ENCODE measurements at regions not wholly inside any gene's neighbourhood (a gene's known extent, or its start where the extent isn't known, plus 50 kb on each side); places are given as distances from the start of the nearest gene placed in this dataset.

- Histone ChIP-seq H4K20me1 (ENCODE audit: insufficient read depth, low read length, poor library complexity, severe bottlenecking) (no peaks in the 10 kb centered on the region), H3F3A (ENCODE audit: low read depth) (no peaks in the 10 kb centered on the region), H3K36me3 (ENCODE audit: insufficient read depth, low read length) (no peaks in the 10 kb centered on the region), H3K27me3 (ENCODE audit: insufficient read depth, low read length, poor library complexity, severe bottlenecking) (no peaks in the 10 kb centered on the region), H3K4me2 (ENCODE audit: low read depth, low read length, poor library complexity, severe bottlenecking) (no peak overlapping the region), H3K79me2 (ENCODE audit: insufficient read depth, low read length) (no peaks in the 10 kb centered on the region), H2AFZ (ENCODE audit: low read length) (no peak overlapping the region), H3K4me1 (ENCODE audit: insufficient read depth, low read length, poor library complexity, severe bottlenecking) (peaks cover 5% of the 10 kb centered on the region), H3K4me3 (ENCODE audit: low read length, poor library complexity, severe bottlenecking) (no peak overlapping the region), H3K9me2 (replicated peaks; ENCODE audit: low read depth, low read length) (no peaks in the 10 kb centered on the region), H3K9ac (ENCODE audit: low read depth, low read length, poor library complexity, severe bottlenecking) (no peak overlapping the region), H3K9me3 (ENCODE audit: insufficient read depth, low read depth, low read length) (peaks cover 6% of the 10 kb centered on the region; the same call in 1 of the 2 replicates)
- TF ChIP-seq, protein P1, sequence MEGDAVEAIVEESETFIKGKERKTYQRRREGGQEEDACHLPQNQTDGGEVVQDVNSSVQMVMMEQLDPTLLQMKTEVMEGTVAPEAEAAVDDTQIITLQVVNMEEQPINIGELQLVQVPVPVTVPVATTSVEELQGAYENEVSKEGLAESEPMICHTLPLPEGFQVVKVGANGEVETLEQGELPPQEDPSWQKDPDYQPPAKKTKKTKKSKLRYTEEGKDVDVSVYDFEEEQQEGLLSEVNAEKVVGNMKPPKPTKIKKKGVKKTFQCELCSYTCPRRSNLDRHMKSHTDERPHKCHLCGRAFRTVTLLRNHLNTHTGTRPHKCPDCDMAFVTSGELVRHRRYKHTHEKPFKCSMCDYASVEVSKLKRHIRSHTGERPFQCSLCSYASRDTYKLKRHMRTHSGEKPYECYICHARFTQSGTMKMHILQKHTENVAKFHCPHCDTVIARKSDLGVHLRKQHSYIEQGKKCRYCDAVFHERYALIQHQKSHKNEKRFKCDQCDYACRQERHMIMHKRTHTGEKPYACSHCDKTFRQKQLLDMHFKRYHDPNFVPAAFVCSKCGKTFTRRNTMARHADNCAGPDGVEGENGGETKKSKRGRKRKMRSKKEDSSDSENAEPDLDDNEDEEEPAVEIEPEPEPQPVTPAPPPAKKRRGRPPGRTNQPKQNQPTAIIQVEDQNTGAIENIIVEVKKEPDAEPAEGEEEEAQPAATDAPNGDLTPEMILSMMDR (conservative IDR thresholded peaks at IDR 0.05; ENCODE audit: low read length): no peak
- no peak for TF ChIP-seq EZH2phosphoT487 (IDR thresholded peaks at IDR 0.05; ENCODE audit: borderline replicate concordance)
Measured at GRCh38 chr2:150126839-150127238, 360.6 kb downstream of the RND3 start.

DNA sequence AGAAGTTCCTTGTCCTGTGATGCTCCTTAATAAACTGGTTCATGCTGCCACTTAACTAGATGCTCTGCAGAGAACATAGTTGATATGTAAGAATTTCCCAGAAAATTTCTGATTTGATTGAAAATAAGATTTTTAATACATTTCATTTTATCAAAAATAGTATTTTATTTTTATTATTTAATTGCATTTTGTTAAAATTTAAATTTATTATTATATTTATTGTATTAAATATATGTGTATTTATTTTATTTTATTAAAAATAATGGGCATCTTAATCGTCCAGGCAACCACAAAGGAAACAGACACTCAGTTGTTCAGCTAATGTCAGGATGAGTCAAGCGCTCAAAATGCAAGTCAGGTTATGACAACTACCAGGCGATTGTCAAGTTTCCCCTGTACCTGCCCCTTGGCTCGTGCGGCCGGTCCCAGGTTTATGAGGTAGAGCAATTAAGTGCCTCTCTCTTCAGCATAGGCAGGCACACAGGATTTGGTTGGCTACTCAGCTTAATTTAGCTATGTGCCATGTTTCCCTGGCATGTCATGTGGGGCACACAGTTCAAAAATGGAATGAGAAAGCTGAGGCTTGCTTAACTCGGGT is 361.2 kb downstream of the RND3 start:
- no peaks in the 10 kb centered on the region for H3K9me2 ChIP-seq (replicated peaks; ENCODE audit: low read depth, low read length)
- peaks cover 5% of the 10 kb centered on the region for H3K4me1 ChIP-seq (ENCODE audit: insufficient read depth, low read length, poor library complexity, severe bottlenecking)
- peaks cover 6% of the 10 kb centered on the region; the same call in 1 of the 2 replicates for H3K9me3 ChIP-seq (ENCODE audit: insufficient read depth, low read depth, low read length)
- H3K79me2 ChIP-seq (ENCODE audit: insufficient read depth, low read length): no peaks in the 10 kb centered on the region
- H2AFZ ChIP-seq (ENCODE audit: low read length): no peak overlapping the region
- no peaks in the 10 kb centered on the region for H3K27me3 ChIP-seq (ENCODE audit: insufficient read depth, low read length, poor library complexity, severe bottlenecking)
- H3F3A ChIP-seq (ENCODE audit: low read depth): no peaks in the 10 kb centered on the region
- H3K36me3 ChIP-seq (ENCODE audit: insufficient read depth, low read length): no peaks in the 10 kb centered on the region
- H3K4me2 ChIP-seq (ENCODE audit: low read depth, low read length, poor library complexity, severe bottlenecking): no peak overlapping the region
- no peak overlapping the region for H3K4me3 ChIP-seq (ENCODE audit: low read length, poor library complexity, severe bottlenecking)
- no peaks in the 10 kb centered on the region for H4K20me1 ChIP-seq (ENCODE audit: insufficient read depth, low read length, poor library complexity, severe bottlenecking)
- H3K9ac ChIP-seq (ENCODE audit: low read depth, low read length, poor library complexity, severe bottlenecking): no peak overlapping the region
- no peak for TF ChIP-seq EZH2phosphoT487 (IDR thresholded peaks at IDR 0.05; ENCODE audit: borderline replicate concordance)
- TF ChIP-seq, protein P1 (conservative IDR thresholded peaks at IDR 0.05; ENCODE audit: low read length): no peak

DNA sequence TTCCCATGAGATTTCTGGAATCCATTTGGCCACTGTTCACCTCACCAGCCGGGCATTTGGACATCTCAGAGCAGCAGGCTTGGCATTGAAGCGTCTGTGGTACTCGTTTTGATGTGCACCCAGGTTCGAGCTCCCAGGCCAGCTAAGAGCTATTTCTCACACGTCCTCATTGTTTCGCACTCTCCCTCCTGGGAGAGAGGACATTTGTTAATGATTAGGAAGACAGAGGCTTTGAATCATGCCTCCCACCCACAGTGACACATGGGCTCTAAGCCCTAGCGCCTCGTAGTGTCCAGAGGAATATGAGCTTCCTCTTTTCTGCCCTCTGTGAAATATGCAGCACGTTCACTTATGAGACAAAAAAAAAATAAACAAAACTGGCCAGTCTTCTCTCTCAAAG is 361.8 kb downstream of the RND3 start:
- Histone ChIP-seq H3K9ac (ENCODE audit: low read depth, low read length, poor library complexity, severe bottlenecking) (no peak overlapping the region), H3K9me2 (replicated peaks; ENCODE audit: low read depth, low read length) (no peaks in the 10 kb centered on the region), H3K4me3 (ENCODE audit: low read length, poor library complexity, severe bottlenecking) (no peak overlapping the region), H3K4me1 (ENCODE audit: insufficient read depth, low read length, poor library complexity, severe bottlenecking) (peaks cover 5% of the 10 kb centered on the region), H3F3A (ENCODE audit: low read depth) (no peaks in the 10 kb centered on the region), H3K27me3 (ENCODE audit: insufficient read depth, low read length, poor library complexity, severe bottlenecking) (no peaks in the 10 kb centered on the region), H3K4me2 (ENCODE audit: low read depth, low read length, poor library complexity, severe bottlenecking) (no peak overlapping the region), H3K36me3 (ENCODE audit: insufficient read depth, low read length) (no peaks in the 10 kb centered on the region), H3K9me3 (ENCODE audit: insufficient read depth, low read depth, low read length) (peaks cover 6% of the 10 kb centered on the region; the same call in 1 of the 2 replicates), H3K79me2 (ENCODE audit: insufficient read depth, low read length) (no peaks in the 10 kb centered on the region), H4K20me1 (ENCODE audit: insufficient read depth, low read length, poor library complexity, severe bottlenecking) (no peaks in the 10 kb centered on the region), H2AFZ (ENCODE audit: low read length) (no peak overlapping the region)
- TF ChIP-seq, protein P1 (conservative IDR thresholded peaks at IDR 0.05; ENCODE audit: low read length): no peak
- TF ChIP-seq EZH2phosphoT487 (IDR thresholded peaks at IDR 0.05; ENCODE audit: borderline replicate concordance): no peak

Data from Loucy (cell line).